ENCODE measurements at regions not wholly inside any gene's neighbourhood (a gene's known extent, or its start where the extent isn't known, plus 50 kb on each side); places are given as distances from the start of the nearest gene placed in this dataset.
A peak's percentile ranks its signal among the peaks of the same experiment; 100 is the strongest.

DNA sequence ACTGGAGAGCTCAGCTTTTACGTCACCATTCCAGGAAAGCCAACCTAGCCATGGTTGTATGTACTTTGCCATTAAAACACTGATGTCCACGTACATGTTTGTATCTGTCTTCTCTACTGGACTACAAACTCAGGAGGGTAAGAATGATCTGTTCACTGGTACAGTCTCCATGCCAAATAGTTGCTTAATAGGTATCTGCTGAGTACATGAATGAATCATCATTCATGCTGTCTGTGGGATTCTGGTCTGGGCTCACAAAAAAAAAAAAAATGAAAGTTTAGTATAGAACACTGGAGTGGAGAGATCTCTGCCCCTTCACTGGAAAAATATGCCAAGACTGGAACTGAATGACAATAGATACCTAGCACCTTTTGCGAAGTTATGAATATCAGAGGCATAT is 102.6 kb upstream of the ITGA4 start:
- peak; percentile 12 to 75 (median 40) for DNase-seq

DNA sequence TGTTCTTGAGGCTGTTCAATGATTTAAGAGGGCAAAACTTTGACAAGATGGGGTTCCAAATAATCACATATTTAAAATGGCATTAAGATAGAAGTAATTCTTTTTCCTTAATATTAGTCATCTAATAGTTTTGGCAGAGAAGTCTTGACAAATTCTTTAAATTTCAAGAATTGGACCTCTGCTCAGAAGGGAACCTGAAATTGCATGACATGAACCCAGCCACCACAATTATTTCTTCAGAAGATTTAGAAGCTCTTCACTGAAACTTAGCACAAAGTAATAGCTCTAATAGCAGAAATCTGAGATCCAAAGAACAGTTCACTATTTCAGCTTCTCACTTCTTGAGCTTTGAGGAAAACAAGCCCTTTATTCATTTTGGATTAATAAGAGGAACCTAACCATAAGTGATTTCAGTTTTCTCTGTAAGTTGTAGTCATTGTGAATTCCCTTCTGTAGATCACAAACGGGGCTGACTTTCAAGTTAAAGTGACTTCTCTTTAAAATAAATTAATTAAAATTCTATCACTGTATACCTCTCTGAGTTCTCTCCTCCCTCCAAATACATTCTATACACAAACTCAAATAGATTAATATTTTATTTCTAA is 100.6 kb upstream of the ITGA4 start:
- peak in 3 of 4 experiments; percentile 6 to 60 (median 38) for DNase-seq

DNA sequence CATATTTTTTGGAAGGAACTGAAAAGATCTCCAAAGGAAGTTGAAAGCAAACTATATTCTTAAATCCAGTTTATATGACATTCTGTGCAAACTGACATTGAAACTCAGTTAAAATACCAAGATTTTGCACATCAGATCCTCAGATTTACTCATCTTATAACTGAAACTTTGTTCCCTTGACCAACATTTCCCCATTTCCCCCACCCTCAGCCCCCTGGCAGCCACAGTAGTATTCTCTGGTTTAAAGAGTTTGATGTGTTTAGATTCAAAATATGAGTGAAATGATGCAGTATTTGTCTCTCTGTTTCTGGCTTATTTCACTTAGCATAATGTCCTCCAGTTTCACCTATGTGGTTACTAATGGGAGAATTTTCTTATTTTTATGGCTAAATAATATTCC is 99.2 kb upstream of the ITGA4 start:
- DNase-seq = no peak

DNA sequence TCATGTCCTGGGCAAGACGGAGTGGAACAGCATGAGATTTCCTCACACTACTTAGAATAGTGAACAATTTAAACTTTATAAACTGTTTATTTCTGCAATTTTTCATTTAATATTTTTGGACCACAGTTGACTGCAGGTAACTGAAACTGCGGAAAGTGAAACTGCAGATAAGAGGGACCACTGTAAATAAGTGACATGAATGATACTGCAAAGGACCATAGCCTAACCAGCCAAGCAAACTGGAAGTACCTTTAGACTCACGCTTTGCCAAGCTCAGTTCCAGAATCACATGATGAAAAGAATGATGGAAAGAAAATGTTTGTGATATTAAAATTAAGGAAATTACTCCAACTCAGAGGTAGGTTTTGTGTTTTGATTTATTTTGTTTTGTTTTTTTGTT is 94.6 kb upstream of the ITGA4 start:
- no peak for DNase-seq

DNA sequence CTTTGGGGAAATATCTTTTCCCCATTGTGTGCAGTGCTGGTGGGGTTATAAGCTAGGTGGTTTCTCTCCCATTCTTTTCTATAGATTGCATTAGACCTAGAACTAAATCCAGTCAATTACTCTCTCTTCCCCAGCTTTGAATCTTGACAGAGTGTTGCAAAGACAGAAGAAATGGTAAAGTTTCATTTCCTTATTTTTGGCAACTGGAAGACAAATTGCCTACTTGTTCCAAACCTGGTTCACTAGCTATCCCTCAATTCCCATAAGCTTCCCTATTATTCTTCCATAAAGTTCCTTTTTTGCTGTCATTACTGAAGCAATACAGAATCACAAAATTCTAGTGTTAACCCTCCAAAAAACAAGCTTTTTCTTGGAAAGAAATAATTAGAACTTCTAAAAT is 94.0 kb upstream of the ITGA4 start:
- DNase-seq = peak in 3 of 4 experiments; percentile 15 to 69 (median 65)

DNA sequence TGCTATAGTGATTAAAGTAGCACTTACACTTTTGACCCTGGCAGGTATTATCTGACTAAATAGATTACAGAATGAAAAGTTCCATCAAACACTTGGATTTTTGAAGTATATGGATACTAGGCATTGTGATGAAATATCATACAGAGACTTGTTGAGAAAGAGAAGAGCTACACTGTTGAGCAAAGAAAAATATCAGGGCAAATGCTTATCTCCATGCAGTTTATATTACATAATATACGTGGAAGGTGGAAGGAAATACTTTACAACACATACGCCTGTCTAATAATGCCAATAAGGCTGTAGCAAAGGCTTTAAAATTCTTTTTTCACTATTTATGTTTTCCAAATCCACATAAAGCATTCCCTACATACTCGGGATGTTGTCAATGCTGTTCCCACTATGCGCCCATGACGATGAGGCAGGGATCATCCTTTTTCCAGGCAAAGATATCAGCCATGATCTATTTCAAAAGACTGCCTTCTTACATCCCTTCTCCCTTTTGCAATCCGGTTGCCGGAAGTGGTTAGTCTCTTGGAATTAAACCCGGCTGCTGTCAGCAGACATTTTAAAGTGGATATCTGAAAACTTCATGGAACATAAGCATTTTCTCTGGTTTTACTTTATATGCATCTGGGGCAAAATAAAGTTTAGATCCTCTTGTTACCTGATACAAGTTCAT is 92.6 kb upstream of the ITGA4 start:
- peak; percentile 13 to 55 (median 44) for DNase-seq

DNA sequence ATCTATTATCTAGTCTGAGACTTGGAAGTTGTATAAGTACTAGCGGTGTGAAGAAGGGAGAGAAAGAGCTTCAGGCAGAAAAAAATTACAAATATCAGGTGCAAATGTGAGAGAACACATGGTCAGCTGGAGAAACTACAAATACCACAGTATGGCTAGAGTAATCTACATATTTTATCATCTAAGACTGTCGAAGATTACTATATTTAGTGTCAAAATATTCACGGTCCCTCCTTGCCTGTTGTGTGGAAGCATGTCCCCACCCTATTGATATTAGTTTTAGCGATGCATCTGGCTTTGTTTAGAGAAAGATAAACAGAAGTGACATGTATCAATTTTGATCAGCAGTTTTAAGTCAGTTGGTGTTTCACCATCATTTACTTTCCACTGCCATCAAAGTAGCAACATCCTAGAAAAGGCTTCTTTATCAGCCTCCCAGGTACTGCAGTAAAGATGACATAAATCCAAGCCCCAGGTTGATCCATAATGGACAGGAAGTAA is 90.5 kb upstream of the ITGA4 start:
- no peak for DNase-seq

DNA sequence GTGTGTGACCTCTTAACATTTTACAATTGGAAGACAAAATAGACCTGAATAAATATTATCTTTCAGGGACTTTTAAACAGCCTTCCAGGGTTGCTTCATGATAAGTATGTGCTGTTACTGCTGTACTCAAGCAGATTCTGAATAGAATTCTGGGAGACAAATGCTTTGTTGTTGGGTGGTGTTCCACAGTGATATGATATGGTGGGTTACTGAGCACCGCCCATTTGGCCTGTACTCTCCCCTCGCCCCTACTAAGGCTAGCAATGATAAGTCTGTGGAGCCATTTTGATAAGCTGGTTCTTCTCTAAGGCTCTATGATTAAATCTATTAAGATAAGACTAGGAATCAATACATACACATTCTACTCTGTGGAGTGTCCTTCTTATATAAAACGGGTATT is 89.8 kb upstream of the ITGA4 start:
- no peak for DNase-seq

DNA sequence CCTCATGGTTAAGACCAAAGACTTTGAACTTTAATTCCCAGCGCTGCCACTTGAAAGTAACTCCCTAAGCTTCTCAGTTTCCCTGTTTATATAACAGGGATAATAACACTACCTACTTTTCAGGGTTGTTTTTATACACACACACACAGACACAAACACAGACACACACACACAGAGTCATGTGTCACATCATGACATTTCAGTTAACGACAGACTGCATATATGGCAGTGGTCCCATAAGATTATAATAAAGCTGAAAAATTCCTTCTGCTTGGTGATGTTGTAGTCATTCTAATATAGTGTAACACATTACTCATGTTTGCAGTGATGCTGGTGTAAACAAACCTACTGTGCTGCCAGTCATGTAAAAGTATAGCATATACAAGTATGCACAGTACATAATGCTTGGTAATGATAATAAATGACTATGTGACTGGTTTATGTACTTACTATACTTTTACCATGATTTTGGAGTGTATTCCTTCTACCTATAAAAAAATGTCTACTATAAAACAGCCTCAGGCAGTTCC is 89.2 kb upstream of the ITGA4 start:
- no peak for DNase-seq

DNA sequence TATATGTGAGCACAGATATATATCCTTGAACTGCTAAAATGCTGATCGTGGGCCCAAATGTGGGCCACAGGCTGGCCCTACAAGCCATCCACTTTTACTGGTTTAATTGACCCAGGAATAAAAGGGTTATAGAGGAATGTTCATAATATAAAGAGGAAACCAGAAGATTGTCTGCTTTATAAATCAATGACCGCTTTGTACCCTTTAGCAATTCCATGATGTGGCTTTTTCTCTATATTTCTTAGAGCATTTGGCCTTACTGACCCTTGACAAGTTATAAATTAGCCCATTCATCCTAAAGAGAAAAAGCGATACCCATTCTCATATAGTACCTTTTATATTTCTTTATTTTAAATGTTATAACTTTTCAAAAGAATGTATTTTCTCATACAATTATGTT is 87.1 kb upstream of the ITGA4 start:
- no peak for DNase-seq

DNA sequence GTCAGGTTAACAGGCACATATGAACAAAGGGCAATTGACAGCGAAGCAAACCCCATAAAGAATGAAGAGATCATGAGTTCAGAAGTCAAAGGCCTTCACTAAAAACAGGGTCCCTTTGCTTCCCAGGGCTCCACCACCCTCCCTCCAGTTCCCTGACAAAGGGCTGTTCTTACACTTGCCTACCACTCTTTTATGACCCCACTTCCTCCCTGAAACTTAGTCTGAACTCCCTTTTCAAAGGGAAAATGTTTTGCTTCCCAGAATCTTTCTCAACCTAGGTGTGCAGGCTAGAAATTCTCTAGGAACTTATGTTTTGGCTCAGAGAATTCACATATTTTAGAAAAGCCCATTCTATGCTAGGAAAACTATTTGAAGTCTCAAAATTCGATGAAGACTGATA is 86.0 kb upstream of the ITGA4 start:
- DNase-seq = no peak

DNA sequence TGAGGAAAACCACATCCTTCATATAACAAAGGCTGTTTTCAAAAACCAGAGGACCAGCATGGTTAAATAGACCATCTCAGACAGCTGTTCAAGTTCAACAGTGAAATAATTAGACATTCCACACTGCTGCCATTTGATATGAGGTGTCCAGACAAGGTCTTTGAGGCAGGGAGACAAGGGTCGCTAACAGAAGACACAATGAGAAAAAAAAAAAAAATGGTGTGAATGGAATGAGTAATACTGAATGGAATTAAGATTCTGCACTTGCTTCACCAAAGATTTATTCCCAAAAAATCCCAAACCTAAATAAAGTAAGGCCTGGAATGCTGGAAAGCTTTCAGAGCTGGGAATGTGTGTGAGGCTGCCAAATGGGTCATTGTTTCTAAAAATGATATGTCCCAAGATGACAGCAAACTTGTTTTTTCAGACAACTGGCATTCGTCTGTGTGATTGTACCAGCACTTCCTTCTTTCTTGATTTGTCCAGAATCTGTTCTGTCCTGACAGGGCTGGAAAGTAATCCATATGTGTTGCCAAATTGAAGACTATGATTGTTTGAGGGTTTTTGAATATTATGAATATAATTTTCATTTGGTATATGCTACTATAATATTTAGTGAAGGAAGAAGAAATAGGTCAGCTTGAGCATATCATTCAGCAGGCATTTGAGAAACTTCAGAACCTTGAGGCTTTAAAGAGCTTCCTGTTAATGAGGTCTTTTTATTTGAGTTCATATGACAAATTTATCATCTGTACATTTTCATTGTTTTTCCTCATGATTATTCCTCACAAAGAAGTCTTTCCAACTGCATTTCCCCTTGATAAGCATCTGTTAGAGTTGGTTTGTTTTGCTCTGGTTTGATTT is 85.2 kb upstream of the ITGA4 start:
- DNase-seq = no peak

DNA sequence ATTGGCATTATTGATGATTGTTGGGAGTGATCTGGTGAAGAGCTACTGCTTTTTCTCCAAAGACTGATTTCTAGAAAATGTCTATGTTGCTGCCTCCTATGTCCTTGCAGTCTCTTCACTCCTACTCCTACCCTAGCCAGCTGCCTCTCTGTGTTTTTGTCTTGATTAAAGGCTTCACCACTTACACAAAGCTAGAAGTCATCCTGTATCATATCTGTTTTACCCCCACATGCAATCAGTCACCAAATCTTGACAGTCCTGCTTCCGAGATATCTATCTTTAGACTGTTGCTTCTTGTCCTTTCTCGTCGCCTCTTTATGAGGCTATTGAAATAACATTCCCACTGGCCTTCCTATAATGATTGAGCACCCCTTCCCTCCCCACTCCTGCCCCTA is 84.5 kb upstream of the ITGA4 start:
- no peak for DNase-seq

DNA sequence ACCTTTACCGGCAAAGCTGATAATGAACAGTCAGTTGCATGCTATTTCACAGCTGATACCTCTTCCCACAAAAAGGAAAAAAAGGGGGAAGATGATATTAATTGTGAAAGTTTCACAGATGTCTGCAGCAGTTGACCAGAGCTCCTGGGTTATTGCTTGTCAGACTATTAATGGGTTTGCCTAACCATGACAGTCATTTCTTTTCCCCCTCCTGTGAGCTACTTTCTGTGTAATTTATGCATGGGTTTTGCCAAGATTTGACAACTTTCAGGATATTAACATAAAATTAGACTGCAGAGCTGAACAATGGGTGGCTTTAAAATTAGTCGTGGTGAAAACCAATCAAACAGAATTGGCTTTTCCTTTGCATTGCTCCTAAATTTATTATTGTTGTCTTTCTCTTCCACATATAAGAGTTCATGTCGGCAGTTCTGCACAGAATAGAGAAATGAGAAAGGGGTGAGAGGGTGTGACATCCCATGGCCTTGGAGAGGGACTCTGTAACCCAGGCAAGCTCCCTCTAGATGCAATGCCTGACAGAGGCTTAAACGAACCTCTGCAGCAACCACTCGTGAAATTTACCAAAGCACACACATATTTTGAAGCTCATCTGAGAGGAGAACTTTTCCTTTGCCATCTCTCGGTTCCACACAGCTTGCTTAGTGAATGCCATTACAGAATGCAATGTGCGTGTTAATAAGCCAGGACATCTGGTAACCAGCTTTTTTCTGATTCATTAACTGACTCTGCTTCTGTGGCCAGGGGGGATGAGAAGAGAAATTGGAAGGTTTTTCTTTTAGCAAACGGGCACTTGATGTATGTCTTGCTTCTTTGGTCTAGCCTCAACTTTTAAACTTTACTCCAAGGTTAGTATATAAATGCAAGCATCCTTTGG is 82.2 kb upstream of the ITGA4 start:
- no peak for DNase-seq

DNA sequence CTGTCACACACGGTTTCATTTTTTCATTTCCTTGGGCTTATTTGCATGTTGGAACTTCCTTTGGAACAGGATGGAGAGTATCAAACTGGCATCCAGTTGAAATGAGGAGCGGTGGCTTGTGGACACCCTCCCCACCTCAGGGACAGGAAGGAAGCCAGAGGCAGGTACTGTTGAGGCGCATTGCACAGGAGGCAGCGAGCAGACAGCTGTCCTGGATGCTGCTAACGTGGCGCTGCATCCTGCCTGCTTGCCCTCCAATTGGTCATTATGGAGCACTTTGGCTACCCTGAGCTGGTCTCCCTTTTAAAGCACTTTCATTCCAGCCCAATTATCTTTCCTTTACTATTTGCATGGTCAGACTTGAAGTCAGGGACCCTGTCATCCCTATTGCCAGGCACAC is 80.7 kb upstream of the ITGA4 start:
- no peak for DNase-seq

DNA sequence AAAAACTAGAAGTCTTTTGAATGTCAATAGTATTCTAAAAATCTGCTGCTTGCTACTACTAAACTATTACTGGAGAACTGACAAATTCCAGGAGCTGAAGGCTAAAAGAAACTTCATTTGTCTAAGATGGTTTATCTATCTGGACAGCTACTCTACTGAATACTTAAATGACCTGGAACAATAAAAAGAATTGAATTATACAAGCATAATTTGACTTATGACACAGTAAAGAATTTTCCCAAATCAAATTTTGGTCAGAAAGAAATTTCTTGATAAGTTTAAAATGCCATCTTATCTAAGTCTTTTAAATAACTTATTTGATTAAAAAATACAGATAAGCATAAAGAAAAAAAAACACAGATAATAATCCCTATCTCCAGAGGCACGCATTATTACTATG is 80.2 kb upstream of the ITGA4 start:
- DNase-seq = no peak

DNA sequence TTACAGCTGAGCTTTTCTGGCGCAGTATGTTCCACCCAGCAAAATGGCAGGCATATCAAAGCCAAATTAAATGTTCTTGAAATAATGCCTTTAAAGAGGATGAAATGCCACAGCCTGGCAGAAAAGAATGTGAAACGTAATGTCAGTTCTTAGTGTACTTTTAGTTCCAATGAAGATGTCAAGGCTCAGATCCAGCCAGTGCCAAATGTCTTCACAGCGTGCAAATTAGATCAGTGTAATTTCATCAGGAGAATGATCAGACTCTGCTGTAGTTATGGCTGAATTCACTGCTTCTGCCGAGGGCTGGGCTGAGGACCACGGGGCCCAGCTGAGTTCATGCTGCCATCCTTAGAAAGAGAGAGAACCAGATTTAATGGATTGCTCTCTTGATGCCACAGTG is 78.7 kb upstream of the ITGA4 start:
- no peak for DNase-seq

DNA sequence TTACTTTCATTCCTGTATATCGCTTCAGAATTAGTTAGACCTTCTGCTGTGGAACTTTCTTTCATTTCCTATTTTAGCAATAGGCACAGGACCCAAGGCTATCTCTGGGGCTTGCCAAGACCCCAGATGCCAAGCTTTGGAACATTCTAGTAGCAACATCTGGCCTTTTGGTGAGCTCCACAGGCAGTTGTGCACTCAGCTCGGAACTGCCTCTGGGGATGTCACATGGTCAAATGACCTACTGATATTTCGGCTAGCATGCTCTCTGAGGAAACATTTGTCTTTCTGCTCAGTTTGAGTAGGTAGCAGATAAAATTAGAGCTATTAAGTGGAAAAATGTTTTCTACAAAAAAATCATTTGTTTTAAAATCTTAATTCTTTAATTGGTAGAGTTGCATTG is 76.6 kb upstream of the ITGA4 start:
- DNase-seq = peak in 1 of 4 experiments; percentile 22

DNA sequence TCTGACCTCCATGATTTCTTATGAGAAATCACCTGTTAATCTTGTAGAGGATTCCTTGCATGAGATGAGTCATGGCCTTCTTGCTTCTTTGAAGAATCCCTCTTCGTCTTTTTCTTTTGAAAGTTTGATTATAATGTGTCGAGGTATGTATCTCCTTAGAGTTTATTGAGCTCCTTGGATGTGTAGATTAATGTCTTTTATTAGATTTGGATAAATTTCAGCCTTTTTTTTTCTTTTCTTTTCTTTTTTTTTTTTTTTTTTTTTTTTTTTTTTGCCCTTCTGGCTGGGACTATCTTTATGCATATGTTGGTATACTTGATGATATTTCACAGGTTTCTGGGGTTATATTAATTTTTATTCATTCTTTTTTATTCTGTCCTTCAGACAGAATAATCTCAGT is 72.3 kb upstream of the ITGA4 start:
- no peak for DNase-seq

DNA sequence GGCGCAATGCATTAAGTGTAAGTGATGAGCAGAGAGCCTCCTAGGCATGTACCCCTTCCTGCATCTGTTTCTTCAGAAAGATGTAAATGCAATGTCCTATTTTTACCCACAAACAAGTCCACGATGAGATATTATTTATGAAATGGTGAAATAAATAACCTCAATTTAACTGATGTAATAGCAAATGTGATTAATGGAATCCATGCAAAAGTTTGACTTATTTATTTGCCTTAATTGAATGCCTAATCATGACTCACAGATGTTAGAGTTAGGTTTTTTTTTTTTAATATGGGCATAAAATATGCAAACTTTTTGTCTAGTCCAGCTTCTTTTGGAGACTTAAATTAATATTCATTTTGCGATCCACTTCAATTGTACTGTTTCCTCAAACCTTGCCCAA is 67.7 kb upstream of the ITGA4 start:
- no peak for DNase-seq

DNA sequence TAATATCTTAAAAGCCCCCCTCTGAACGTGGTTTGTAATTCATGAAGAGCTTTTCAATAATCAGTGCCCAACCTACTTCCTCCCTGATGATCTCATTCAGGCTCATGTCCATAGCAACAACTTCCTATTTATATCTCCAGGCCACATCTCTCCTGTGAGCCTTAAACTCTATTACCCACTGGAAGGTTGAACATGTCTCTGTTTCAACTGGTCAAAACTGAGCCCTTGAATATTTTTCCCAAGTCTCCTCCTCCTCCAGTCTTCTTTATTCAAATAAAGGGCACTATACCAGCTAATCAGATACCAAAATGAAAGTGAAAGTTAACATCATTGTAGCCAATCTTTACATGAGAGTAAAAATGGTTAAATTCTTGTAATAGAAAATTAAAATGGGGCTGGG is 63.7 kb upstream of the ITGA4 start:
- peak; percentile 33 to 79 (median 64) for DNase-seq

DNA sequence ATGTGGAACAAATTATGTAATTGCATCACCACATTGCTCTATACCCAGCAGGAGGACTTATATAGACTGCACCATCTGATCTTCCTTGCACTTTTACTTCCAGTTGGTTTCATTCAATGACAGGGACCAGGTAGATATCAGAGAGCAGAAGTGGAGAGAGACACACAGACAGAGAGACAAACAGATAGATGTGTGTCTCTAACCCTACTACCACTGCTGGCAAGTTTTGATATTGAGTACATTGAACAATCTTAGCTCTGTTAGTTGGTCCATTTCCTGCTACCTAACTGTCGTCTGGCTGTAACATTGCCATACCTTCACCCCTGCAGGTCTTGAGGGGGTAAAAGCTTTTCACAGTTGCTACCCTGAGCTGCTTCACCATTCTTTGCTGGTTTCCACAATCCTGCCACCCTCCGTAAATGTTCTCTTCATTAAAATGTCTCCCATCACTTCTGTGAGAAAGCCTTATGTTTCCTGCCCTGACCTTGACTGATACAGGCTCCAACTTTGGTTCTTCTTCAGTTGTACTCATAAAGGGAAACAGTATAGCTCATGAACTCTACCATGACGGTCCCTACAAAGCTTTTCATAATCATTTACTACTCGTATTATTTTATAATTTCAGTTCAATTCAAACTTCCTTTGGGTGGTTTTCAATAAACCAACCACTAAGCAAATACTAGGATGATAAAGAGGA is 62.3 kb upstream of the ITGA4 start:
- peak in 2 of 4 experiments; percentile 18 to 42 for DNase-seq
